ENCODE measurements at regions not wholly inside any gene's neighbourhood (a gene's known extent, or its start where the extent isn't known, plus 50 kb on each side); places are given as distances from the start of the nearest gene placed in this dataset.
A peak's percentile ranks its signal among the peaks of the same experiment; 100 is the strongest.

- Histone ChIP-seq H3K4me1 (no peaks in the 10 kb centered on the region), H3K36me3 (no peaks in the 10 kb centered on the region), H3K27ac (no peak overlapping the region), H3K4me3 (no peak overlapping the region), H3K27me3 (no peaks in the 10 kb centered on the region), H3K9me3 (no peaks in the 10 kb centered on the region)
- TF ChIP-seq POLR2A (IDR thresholded peaks at IDR 0.05) (no peak), CTCF (IDR thresholded peaks at IDR 0.05) (no peak)
- DNase-seq (no peak), ATAC-seq (no peak)
- WGBS (ENCODE audit: insufficient coverage, low coverage, low lambda C conversion rate, missing lambda C conversion rate): 72% methylated on average over 2 of the region's 2 CpGs
- intact Hi-C loops (cut with DNase I): no loop called here
Measured at GRCh38 chr4:124277691-124278090, 434.8 kb downstream of the ANKRD50 start.

- TF ChIP-seq CTCF (IDR thresholded peaks at IDR 0.05): no peak
- no peak for TF ChIP-seq POLR2A (IDR thresholded peaks at IDR 0.05)
- no peak for ATAC-seq
- Histone ChIP-seq H3K27me3 (no peaks in the 10 kb centered on the region), H3K36me3 (no peaks in the 10 kb centered on the region), H3K27ac (no peak overlapping the region), H3K4me1 (no peaks in the 10 kb centered on the region), H3K4me3 (no peak overlapping the region), H3K9me3 (no peaks in the 10 kb centered on the region)
- intact Hi-C loops (cut with DNase I): no loop called here
- DNase-seq: no peak
- 45% methylated on average over 1 of the region's 1 CpG for WGBS (ENCODE audit: insufficient coverage, low coverage, low lambda C conversion rate, missing lambda C conversion rate)
Measured at GRCh38 chr4:124278477-124278876, 434.1 kb downstream of the ANKRD50 start.

GRCh38 chr4:124279741-124280140 lies 432.8 kb downstream of the ANKRD50 start:
- ATAC-seq (peak in 2 of 4 donors; percentile 18 to 46), DNase-seq (no peak)
- Histone ChIP-seq H3K4me1 (no peaks in the 10 kb centered on the region), H3K4me3 (no peak overlapping the region), H3K27ac (no peak overlapping the region), H3K36me3 (no peaks in the 10 kb centered on the region), H3K9me3 (no peaks in the 10 kb centered on the region), H3K27me3 (no peaks in the 10 kb centered on the region)
- 42% methylated on average over 2 of the region's 2 CpGs for whole genome bisulfite sequencing (ENCODE audit: insufficient coverage, low coverage, low lambda C conversion rate, missing lambda C conversion rate)
- TF ChIP-seq CTCF (IDR thresholded peaks at IDR 0.05): no peak
- TF ChIP-seq POLR2A (IDR thresholded peaks at IDR 0.05): no peak
- intact Hi-C loops (cut with DNase I): no loop called here

- 41% methylated on average over 4 of the region's 4 CpGs for WGBS (ENCODE audit: insufficient coverage, low coverage, low lambda C conversion rate, missing lambda C conversion rate)
- H3K9me3 ChIP-seq: no peaks in the 10 kb centered on the region
- no peaks in the 10 kb centered on the region for H3K36me3 ChIP-seq
- no peak overlapping the region for H3K4me3 ChIP-seq
- no peaks in the 10 kb centered on the region for H3K4me1 ChIP-seq
- ATAC-seq (no peak), DNase-seq (no peak)
- no peak overlapping the region for H3K27ac ChIP-seq
- TF ChIP-seq POLR2A (IDR thresholded peaks at IDR 0.05): no peak
- TF ChIP-seq CTCF (IDR thresholded peaks at IDR 0.05): no peak
- H3K27me3 ChIP-seq: no peaks in the 10 kb centered on the region
- intact Hi-C loops (cut with DNase I): no loop called here
Measured at GRCh38 chr4:124282301-124282898, 430.1 kb downstream of the ANKRD50 start.
